Endothelial cell of umbilical vein (primary cell): ENCODE measurements at regions not wholly inside any gene's neighbourhood (a gene's known extent, or its start where the extent isn't known, plus 50 kb on each side); places are given as distances from the start of the nearest gene placed in this dataset.

ENCODE experiments used
- BruUV-seq: library from RNA; stranded (reverse); fragments of 400-500 nt; replicated peaks from 2 replicates; lab custom pipeline; 2021; lab: Mats Ljungman, UMichigan
- CTCF ChIA-PET: fragments of 300-600, 350-600 bp; sonication (Branson Sonifier 250); formaldehyde crosslinking; loops from one replicate; lab custom pipeline; 2021; ENCODE audit warnings: antibody characterized with exemption, inconsistent platforms; lab: Charles Lee
- POLR2A ChIA-PET: fragments of 300-600, 350-600 bp; sonication (Branson Sonifier 250); formaldehyde crosslinking; loops from one replicate; lab custom pipeline; 2021; ENCODE audit warnings: antibody characterized with exemption, inconsistent platforms; lab: Charles Lee
- DNase-seq: peaks from one replicate; pipeline ENCODE4 v3.0.0-alpha.2; 2011; ENCODE audit warnings: low read depth, low spot score
- FAIRE-seq: peaks from 2 replicates; lab custom pipeline; 2011; peaks lifted over from hg19 to GRCh38; lab: Jason Lieb, UNC
- H2AFZ ChIP-seq: 2 replicates; pipeline ENCODE4 v1.6.0; 2012; ENCODE audit warnings: low read depth, low read length, control low read depth, inconsistent platforms
- H3K27ac ChIP-seq: 2 replicates; pipeline ENCODE4 v1.5.1; 2011; ENCODE audit warnings: low read depth, mild to moderate bottlenecking, control low read depth, low read length, moderate library complexity; ENCODE audit not compliant: insufficient read depth
- H3K27me3 ChIP-seq, 2 experiments: 2 replicates each; pipeline versions ENCODE4 v1.6.0 to v1.6.1; 2011; ENCODE audit warnings: low read length in 2 of 2, mixed read lengths in 1 of 2; ENCODE audit not compliant: control insufficient read depth in 2 of 2, insufficient read depth in 2 of 2
- H3K36me3 ChIP-seq, 2 experiments: 2 replicates in 1 of 2; 3 replicates in 1 of 2; pipeline ENCODE4 v1.5.1; 2011; ENCODE audit warnings: low read length in 2 of 2, mild to moderate bottlenecking in 1 of 2, moderate library complexity in 1 of 2; ENCODE audit not compliant: control insufficient read depth in 2 of 2, insufficient read depth in 2 of 2; ENCODE audit errors: extremely low read depth in 1 of 2
- H3K4me1 ChIP-seq: 3 replicates; pipeline ENCODE4 v1.5.1; 2011; ENCODE audit warnings: mild to moderate bottlenecking, low read length; ENCODE audit not compliant: control insufficient read depth, insufficient read depth; ENCODE audit errors: extremely low read depth
- H3K4me2 ChIP-seq: 2 replicates; pipeline ENCODE4 v1.6.1; 2011; ENCODE audit warnings: low read length, control low read depth, mixed read lengths; ENCODE audit not compliant: insufficient read depth
- H3K4me3 ChIP-seq, 3 experiments: fragments of 200-600 bp in 1 of 3; sonication (generic), shearing (Covaris generic) in 1 of 3; replicated peaks in 1 of 3; 2 replicates each; pipeline ENCODE4 v1.5.1; 2011 to 2016; ENCODE audit warnings: control low read depth in 3 of 3, low read length in 3 of 3, mild to moderate bottlenecking in 2 of 3, inconsistent platforms in 1 of 3, low read depth in 1 of 3, moderate library complexity in 1 of 3; ENCODE audit not compliant: insufficient read depth in 1 of 3
- H3K79me2 ChIP-seq: 2 replicates; pipeline ENCODE4 v1.6.0; 2012; ENCODE audit warnings: low read length, inconsistent platforms; ENCODE audit not compliant: control insufficient read depth, insufficient read depth
- H3K9ac ChIP-seq: replicated peaks from 2 replicates; pipeline ENCODE3; 2011; ENCODE audit warnings: low read length, control low read depth; ENCODE audit not compliant: insufficient read depth; ENCODE audit errors: extremely low read depth
- H3K9me1 ChIP-seq: replicated peaks from 3 replicates; pipeline ENCODE4 v1.6.0; 2011; ENCODE audit warnings: mild to moderate bottlenecking, low read length; ENCODE audit not compliant: control insufficient read depth, insufficient read depth; ENCODE audit errors: extremely low read depth
- H3K9me3 ChIP-seq: replicated peaks from 2 replicates; pipeline ENCODE4 v1.5.1; 2012; ENCODE audit warnings: low read length, inconsistent platforms; ENCODE audit not compliant: control insufficient read depth, insufficient read depth
- H4K20me1 ChIP-seq: replicated peaks from 2 replicates; pipeline ENCODE3; 2011; ENCODE audit warnings: mild to moderate bottlenecking, low read length; ENCODE audit not compliant: control insufficient read depth, insufficient read depth; ENCODE audit errors: extremely low read depth
- CTCF ChIP-seq, 2 donors: IDR thresholded peaks; 1 replicate in 1 of 2; 2 replicates in 1 of 2; pipeline ENCODE4 v1.5.1; 2011; ENCODE audit warnings: low read length in 2 of 2, mild to moderate bottlenecking in 2 of 2, moderate library complexity in 2 of 2, control low read depth in 1 of 2, inconsistent platforms in 1 of 2, low read depth in 1 of 2; ENCODE audit not compliant: insufficient read depth in 1 of 2; ENCODE audit errors: extremely low read depth in 1 of 2
- EZH2 ChIP-seq: IDR thresholded peaks from 2 replicates; pipeline ENCODE4 v1.6.1; 2012; ENCODE audit warnings: borderline replicate concordance, low read depth, mild to moderate bottlenecking, moderate library complexity, low read length, inconsistent platforms; ENCODE audit not compliant: severe bottlenecking
- FOS ChIP-seq: IDR thresholded peaks from 2 replicates; pipeline ENCODE4 v1.6.1; 2011; ENCODE audit warnings: mild to moderate bottlenecking, low read length, moderate library complexity, borderline replicate concordance; ENCODE audit not compliant: insufficient read depth
- GATA2 ChIP-seq: IDR thresholded peaks from 2 replicates; pipeline ENCODE4 v1.7.0; 2011; ENCODE audit warnings: low read depth, mild to moderate bottlenecking, moderate library complexity, mixed read lengths, low read length; ENCODE audit not compliant: insufficient read length, insufficient read depth
- JUN ChIP-seq: IDR thresholded peaks from 2 replicates; pipeline ENCODE4 v1.6.1; 2011; ENCODE audit warnings: borderline replicate concordance, low read depth; ENCODE audit not compliant: insufficient read length, insufficient read depth
- MAX ChIP-seq: IDR thresholded peaks from 2 replicates; pipeline ENCODE4 v1.6.1; 2011; ENCODE audit not compliant: insufficient read depth, insufficient read length
- MYC ChIP-seq: IDR thresholded peaks from one replicate; pipeline ENCODE4 v1.6.1; 2011; ENCODE audit warnings: mild to moderate bottlenecking, low read depth, low read length
- POLR2A ChIP-seq: IDR thresholded peaks from 2 replicates; pipeline ENCODE4 v1.6.1; 2012; ENCODE audit warnings: low read depth, mild to moderate bottlenecking, control low read depth, low read length
- POLR2AphosphoS5 ChIP-seq: IDR thresholded peaks from 2 replicates; pipeline ENCODE4 v1.6.1; 2012; ENCODE audit warnings: low read depth, mild to moderate bottlenecking, control low read depth, low read length, moderate library complexity; ENCODE audit not compliant: insufficient read depth
- dilution Hi-C: fragments of 300-500 bp; cut with MboI; formaldehyde crosslinking; loops from one replicate; pipeline ENCODE4 v1.15.0; 2019; ENCODE audit warnings: low sequenced_read_pairs; ENCODE audit not compliant: extremely low pct_ligation_motif_present
- intact Hi-C: fragments of 100-400 bp; cut with micrococcal nuclease; formaldehyde crosslinking; loops from one replicate; pipeline ENCODE4 v1.10.0; 2022

- Histone ChIP-seq H3K79me2 (no peaks in the 10 kb centered on the region), H3K27me3 (no peaks in the 10 kb centered on the region), H3K9me1 (no peaks in the 10 kb centered on the region), H3K27ac (no peak overlapping the region), H3K4me2 (no peak overlapping the region), H3K9ac (no peak overlapping the region), H2AFZ (no peak overlapping the region), H3K36me3 (no peaks in the 10 kb centered on the region), H3K4me1 (no peaks in the 10 kb centered on the region), H4K20me1 (no peaks in the 10 kb centered on the region), H3K9me3 (peaks cover 2% of the 10 kb centered on the region), H3K4me3 (no peak overlapping the region)
- FAIRE-seq (no peak), DNase-seq (no peak)
- BruUV-seq = no TSS peak
- dilution Hi-C loops (no loop called here), intact Hi-C loops (loop anchor here (10.0 kb wide), 1 partner anchor 314 kb away; no protein-coding TSS in a partner anchor)
- no peak for TF ChIP-seq JUN
- no peak for TF ChIP-seq POLR2AphosphoS5
- no peak for TF ChIP-seq EZH2
- TF ChIP-seq GATA2 = no peak
- TF ChIP-seq MAX = no peak
- no peak for TF ChIP-seq MYC
- no peak for TF ChIP-seq CTCF (IDR thresholded peaks at IDR 0.05; ENCODE audit: extremely low read depth in 1 of 2, insufficient read depth in 1 of 2, low read depth in 1 of 2, low read length in 2 of 2)
- TF ChIP-seq FOS = no peak
- no peak for TF ChIP-seq POLR2A
- CTCF ChIA-PET = no interaction called here
- POLR2A ChIA-PET = no interaction called here
These were observed 137.8 kb upstream of the SOX1 start for GRCh38 chr13:111929036-111929616.
